HG02763 (cell line): ENCODE measurements at regions not wholly inside any gene's neighbourhood (a gene's known extent, or its start where the extent isn't known, plus 50 kb on each side); places are given as distances from the start of the nearest gene placed in this dataset.

Experiments used
- ATAC-seq: cut with Tn5 transposase; IDR thresholded peaks from one replicate; pipeline ENCODE4 v1.9.1; 2021; ENCODE audit warnings: mild to moderate bottlenecking, moderate library complexity; ENCODE audit not compliant: unreplicated experiment

- ATAC-seq: no peak
These were observed 51.3 kb downstream of the TET3 start for GRCh38 chr2:74036010-74036409.

DNA sequence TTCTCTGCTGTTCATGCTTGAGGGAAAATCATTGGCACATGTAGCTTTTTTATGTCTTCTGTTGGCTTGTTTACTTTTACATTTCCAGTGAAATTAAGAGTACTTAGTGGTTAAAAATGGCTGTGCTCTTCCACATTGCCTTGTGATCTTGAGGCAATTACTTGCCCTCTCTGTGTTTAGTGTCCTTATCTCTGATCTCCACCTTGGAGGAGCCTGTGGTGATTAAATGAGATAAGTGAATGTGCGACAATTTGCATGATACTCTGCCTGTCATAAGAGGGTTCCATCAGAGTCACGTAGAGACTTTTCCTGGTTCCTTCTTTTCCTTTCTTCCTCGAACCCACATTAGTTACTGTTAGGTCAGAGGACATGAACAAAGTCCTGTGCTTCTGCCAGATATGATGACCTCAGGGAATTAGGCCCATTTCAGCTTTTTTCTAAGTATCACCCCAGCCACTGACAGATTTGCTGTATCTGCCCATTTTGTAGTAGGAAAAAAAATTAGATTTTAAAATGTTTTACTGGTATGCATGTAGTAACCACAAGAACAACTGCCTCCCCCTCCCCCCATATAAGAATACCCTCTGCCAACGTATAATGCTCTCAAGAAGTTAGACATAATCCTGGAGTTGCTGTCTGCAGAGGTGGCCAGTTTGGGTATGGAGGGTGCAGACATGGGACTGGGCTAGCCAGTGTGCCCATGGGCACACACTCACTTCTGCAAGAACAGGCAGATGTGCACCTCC, 51.9 kb downstream of the TET3 start:
- ATAC-seq: no peak

GRCh38 chr2:74037379-74037860, 52.7 kb downstream of the TET3 start:
- ATAC-seq: peak; percentile 34

DNA sequence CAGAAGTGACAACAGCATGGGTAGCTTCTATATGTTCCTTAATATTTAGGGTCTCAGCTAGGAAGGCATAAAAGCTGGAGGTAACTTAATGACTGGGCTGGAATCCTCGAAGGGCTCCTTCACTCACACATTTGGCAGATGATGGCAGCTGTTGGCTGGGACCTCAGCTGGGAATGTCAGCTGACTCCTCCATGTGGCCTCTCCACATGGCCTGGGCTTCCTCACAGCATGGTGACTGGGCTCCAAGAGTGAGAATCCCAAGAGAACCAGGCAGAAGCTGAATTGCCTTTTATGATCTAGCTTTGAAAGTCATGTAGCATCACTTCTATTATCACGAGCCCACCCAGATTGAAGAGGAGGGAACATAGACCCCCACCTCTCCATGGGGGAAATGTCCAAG, 54.9 kb downstream of the TET3 start:
- ATAC-seq: no peak

DNA sequence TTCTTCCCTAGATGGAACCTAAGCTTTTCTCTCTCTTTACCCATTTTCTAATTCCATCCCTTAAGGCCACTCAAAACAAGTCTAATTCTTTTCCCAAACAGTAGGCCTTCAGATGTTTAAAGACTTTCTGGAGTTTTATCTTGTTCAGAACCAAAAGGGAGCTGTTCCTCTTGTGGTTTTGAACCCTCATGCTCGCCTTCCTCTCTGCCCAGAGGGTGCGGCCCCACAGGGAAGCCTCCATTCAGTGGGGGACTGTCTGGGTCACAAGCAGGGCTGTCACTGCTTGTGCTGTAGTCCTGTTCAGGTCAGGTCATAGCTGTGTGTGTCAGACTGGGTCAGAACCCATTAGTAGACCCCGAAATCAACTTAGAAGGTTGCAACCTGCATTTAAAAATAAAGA, 56.5 kb downstream of the TET3 start:
- no peak for ATAC-seq

DNA sequence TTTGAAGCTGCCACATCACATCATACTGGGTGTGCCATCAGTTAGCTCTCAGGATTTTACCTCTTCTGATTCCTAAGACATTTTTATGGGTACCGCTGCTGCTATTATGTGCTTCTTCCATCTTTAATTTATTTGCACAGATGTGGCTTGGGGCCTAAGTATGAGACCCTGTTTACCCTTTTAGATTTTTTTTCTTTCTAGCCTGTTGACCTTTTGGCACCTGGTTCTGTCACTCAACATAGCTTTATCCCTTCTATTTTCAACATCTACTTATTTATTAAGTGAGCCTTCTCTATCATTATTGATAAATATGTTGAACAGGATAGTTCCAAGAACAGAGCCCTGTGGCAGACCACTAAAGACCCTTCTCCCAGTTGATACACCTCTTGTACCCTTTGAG, 57.0 kb downstream of the TET3 start:
- ATAC-seq: no peak

- no peak for ATAC-seq
These were observed 57.9 kb downstream of the TET3 start for GRCh38 chr2:74042606-74043005.

DNA sequence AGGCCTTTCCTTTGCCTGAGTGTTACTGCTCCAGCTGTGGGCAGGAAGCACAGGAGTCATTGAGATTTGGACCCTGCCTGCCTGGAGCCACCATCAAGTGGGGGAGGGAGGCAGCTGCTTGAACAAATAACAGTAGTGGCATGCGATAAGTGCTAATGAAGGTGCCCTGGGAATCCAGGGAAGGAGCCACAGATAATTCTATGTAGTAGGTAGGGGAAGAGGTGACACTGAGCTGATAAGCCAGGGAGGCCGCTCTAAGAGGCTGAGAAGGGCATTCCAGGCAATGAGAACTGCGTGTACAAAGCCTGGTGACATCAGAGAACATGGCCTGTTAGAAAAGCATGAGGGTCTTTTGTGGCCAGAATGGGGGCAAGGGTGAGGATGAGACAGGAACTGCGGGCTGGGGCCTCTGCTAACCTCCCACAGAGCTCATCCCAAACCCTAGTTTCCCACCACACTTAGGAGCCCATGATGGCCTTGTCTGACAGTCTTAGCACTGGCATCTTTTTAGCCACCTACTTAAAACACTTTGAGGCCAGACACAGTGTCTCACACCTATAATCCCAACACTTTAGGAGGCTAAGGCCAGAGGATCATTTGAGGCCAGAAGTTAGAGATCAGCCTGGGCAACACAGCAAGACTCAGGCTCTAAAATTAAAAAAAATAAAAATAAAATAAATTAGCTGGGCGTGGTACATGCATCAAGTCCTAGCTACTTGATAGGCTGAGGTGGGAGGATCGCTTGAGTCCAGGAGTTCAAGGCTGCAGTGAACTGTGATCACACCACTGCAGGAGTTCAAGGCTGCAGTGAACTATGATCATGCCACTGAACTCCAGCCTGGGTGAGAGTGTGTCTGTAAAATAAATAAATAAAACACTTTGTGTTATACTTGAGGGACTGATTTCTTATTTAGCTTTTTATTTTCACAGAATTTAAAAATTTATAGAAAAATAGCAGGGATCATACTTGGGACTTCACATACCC, 58.9 kb downstream of the TET3 start:
- ATAC-seq: no peak

DNA sequence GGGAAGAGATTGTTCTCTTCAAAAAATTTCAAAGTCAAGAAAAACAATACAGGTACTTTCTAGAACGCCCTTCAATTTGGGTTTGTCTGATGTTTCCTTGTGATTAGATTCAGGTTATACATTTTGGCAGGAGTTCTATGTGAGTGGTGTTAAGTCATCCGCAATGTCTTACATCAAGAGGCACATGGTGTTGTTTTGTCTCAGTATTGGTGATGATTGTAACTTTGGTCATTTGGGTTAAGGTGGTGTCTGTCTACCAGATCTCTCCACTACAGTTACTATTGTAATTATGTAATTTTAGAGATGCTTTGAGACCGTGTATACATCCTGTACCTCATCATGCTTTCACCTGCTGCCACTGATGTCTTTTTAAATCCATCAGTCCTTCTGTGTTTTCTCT, 60.3 kb downstream of the TET3 start:
- no peak for ATAC-seq

DNA sequence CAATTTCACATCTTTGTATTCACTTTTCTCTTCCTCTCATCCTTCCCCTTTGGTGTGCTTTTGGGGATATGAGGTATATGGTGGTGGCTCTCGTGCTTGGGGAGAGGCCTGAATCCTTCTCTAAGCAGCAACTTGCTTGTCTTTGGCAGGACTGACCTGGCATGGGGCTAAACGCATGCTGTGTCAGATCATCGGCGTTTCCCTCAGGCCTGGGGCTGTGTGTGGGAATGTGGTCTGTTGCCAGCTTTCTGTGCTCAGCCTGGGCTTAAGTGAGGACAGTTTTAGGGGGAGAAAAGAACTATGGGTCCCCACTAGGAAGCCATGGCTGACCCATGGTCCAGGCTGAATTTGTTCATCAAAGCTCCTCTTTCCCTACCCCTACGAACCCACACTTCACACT, 60.7 kb downstream of the TET3 start:
- ATAC-seq: no peak

- ATAC-seq: no peak
These were observed 61.7 kb downstream of the TET3 start for GRCh38 chr2:74046441-74046840.

DNA sequence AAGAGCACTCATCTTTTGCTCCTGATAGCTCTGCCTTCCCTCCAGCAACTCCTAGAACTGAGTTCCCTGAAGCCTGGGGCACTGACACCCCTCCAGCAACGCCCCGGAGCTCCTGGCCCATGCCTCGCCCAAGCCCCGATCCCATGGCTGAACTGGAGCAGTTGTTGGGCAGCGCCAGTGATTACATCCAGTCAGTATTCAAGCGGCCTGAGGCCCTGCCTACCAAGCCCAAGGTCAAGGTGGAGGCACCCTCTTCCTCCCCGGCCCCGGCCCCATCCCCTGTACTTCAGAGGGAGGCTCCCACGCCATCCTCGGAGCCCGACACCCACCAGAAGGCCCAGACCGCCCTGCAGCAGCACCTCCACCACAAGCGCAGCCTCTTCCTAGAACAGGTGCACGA, 62.4 kb downstream of the TET3 start:
- no peak for ATAC-seq

DNA sequence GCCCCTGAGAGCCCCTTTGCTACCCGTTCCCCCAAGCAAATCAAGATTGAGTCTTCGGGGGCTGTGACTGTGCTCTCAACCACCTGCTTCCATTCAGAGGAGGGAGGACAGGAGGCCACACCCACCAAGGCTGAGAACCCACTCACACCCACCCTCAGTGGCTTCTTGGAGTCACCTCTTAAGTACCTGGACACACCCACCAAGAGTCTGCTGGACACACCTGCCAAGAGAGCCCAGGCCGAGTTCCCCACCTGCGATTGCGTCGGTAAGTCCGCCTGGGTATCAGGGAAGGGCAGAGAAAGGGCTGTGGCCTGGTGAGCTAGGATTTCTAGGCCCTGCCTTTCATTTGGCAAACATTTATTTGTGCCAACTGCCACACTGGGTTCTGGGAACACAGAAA, 63.4 kb downstream of the TET3 start:
- ATAC-seq: no peak

DNA sequence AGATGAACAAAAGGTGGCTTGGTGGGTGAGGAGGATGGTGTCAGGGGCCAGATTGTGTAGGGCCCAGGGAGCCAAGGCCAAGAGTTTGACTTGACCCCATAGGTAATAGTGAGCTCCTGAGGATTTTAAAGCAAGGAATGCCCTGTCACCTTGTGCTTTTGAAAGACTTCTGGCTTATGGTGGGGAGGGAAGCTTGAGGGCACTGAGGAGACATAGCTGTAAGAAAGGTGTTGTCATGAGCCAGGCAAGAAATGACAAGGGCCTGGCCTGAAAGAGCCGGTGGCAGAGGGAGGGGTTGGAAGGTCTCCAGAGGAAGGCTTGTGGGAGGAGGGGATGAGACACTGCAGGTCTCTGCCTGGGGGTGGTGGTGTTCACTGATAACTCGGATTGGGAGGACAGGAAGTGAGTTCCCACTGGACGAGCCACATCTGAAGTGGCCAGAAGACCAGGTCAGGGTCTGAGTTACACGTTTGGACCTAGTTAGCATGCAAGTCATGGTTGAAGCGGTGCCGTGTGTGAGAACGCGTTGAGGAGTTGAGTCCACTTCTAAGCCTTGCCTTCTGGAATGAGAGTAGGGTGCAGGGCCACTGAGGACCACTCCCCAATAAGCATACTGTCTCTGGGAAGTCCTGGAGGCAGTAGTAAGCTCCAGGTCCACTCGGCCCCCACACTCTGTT, 64.3 kb downstream of the TET3 start:
- ATAC-seq: no peak

- no peak for ATAC-seq
These were observed 65.4 kb downstream of the TET3 start for GRCh38 chr2:74050151-74050550.

DNA sequence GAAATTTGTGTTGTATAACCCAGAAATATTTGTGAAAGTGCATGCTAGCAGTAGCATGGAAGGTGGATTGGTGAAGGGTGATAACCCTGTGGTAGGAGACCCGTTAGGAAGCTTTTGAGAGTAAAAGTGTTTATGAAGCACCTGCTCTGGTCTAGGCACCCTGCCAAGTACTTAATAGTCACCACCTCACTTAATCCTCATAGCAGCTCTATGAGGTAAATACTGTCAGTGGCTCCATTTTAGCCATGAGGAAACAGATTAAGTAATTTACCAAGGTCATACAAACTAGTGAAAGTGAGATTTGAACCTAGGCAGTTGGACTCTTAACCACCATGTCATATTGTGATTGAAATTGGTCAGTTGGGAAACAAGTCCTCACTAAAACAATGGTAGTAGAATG, 66.8 kb downstream of the TET3 start:
- ATAC-seq: no peak

GRCh38 chr2:74052732-74053710, 68.3 kb downstream of the TET3 start:
- no peak for ATAC-seq

DNA sequence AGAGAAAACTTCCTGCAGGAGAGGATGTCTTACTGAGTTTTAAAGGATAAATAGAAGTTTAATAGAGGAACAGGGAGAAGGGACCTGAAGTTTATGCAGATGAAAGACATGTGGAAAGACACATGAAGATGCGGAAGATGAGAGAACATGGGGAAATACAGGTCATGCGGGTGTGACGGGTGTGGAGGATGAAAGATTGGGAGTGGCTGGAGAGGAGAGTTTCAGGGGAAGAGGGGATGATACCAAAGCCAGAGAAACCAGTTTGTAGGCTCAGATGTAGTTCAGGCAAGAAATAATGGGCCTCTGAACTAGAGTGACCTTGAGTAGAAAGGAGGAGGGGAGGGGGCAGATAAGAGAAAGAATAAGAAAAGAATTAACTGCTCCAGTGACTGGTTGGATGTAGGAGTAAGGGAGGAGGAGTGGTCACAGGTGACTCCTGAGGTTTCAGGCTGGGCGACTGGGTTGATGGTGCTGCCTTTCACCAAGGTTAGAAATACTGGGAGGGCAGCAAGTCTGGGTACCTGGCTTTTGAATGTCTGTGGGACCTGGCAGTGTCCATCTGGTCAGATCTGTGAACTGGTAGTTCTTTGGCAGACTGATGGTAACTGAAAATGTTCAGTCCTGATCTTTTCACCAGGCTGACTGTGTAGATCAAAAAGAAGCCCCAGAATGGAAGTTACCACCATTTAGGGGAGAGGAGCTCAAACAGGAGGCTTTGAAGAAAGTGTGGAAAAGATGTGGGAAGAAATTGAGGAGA, 69.4 kb downstream of the TET3 start:
- ATAC-seq: no peak

DNA sequence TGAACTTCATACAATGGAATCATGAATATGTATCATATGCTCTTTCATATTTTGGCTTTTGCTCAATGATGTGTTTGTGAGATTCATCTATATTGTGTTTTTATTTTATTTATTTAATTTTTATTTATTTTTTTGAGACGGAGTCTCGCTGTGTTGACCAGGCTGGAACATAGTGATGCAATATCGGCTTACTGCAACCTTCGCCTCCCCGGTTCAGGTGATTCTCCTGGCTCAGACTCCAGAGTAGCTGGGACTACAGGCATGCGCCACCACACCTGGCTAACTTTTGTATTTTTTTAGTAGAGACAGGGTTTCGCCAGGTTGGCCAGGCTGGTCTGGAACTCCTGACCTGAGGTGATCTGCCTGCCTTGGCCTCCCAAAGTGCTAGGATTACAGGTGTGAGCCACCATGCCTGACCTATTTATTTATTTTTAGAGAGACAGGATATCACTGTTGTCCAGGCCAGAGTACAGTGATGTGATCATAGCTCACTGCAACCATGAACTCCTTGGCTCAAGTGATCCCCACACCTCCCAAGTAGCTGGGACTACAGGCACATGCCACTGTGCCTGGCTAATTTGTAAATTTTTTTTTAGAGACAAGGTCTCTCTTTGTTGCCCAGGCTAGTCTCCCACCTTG, 74.5 kb downstream of the TET3 start:
- ATAC-seq: no peak
